GM12878 (cell line): ENCODE measurements at regions not wholly inside any gene's neighbourhood (a gene's known extent, or its start where the extent isn't known, plus 50 kb on each side); places are given as distances from the start of the nearest gene placed in this dataset.

Experiments
- ATAC-seq: fragments of 200-7000 bp; cut with Tn5 transposase; 3 replicates; pipeline ENCODE4 v1.9.1; 2020; ENCODE audit warnings: mild to moderate bottlenecking, moderate library complexity
- BruUV-seq: library from RNA; stranded (reverse); fragments of 400-500 nt; replicated peaks from 2 replicates; lab custom pipeline; 2021; lab: Mats Ljungman, UMichigan
- CTCF ChIA-PET: fragments of 300-600 bp; sonication (Branson Sonifier 250); formaldehyde crosslinking; extraction: SDS; loops from one replicate; lab custom pipeline; 2021; ENCODE audit warnings: inconsistent platforms; lab: Yijun Ruan, JAX
- POLR2A ChIA-PET: fragments of 350-600 bp; formaldehyde crosslinking; extraction: SDS; loops from one replicate; lab custom pipeline; 2021; ENCODE audit warnings: inconsistent platforms; lab: Charles Lee
- RAD21 ChIA-PET: fragments of 300-600 bp; sonication (Branson Sonifier 250); formaldehyde crosslinking; loops from one replicate; lab custom pipeline; 2023; ENCODE audit warnings: antibody characterized with exemption; ENCODE audit not compliant: unreplicated experiment; lab: Charles Lee
- SMC1A ChIA-PET: fragments of 300-600 bp; sonication (Branson Sonifier 250); formaldehyde crosslinking; loops from one replicate; lab custom pipeline; 2023; ENCODE audit not compliant: unreplicated experiment, uncharacterized antibody; lab: Charles Lee
- DNase-seq: peaks from one replicate; pipeline ENCODE4 v3.0.0-alpha.2; 2011; ENCODE audit warnings: low read depth, low spot score
- FAIRE-seq: peaks from 3 replicates; lab custom pipeline; 2011; peaks lifted over from hg19 to GRCh38; lab: Jason Lieb, UNC
- H2AFZ ChIP-seq: 2 replicates; pipeline ENCODE4 v1.6.0; 2011; ENCODE audit warnings: low read depth, low read length, control low read depth; ENCODE audit not compliant: control insufficient read depth
- H3K27ac ChIP-seq: 2 replicates; pipeline ENCODE4 v1.5.1; 2011; ENCODE audit warnings: control low read depth; ENCODE audit not compliant: control insufficient read depth, insufficient read depth
- H3K27me3 ChIP-seq, 2 experiments: replicated peaks in 1 of 2; 2 replicates each; pipeline versions ENCODE4 v1.6.0 to v1.6.1; 2011; ENCODE audit warnings: low read length in 1 of 2; ENCODE audit not compliant: control insufficient read depth in 2 of 2, insufficient read depth in 2 of 2
- H3K36me3 ChIP-seq, 2 experiments: 2 replicates each; pipeline ENCODE4 v1.5.1; 2011; ENCODE audit warnings: low read length in 1 of 2; ENCODE audit not compliant: control insufficient read depth in 2 of 2, insufficient read depth in 2 of 2
- H3K4me1 ChIP-seq: 2 replicates; pipeline ENCODE4 v1.6.1; 2011; ENCODE audit warnings: mild to moderate bottlenecking, low read length, moderate library complexity, mixed read lengths; ENCODE audit not compliant: control insufficient read depth, insufficient read depth
- H3K4me2 ChIP-seq: 2 replicates; pipeline ENCODE4 v1.6.0; 2011; ENCODE audit warnings: control low read depth; ENCODE audit not compliant: control insufficient read depth, insufficient read depth
- H3K4me3 ChIP-seq: fragments of 200-600 bp; sonication (generic); 2 replicates; pipeline ENCODE4 v1.5.1; 2016
- H3K79me2 ChIP-seq: 2 replicates; pipeline ENCODE4 v1.6.0; 2011; ENCODE audit warnings: low read length; ENCODE audit not compliant: control insufficient read depth, insufficient read depth
- H3K9ac ChIP-seq: 2 replicates; pipeline ENCODE4 v1.8.0; 2011; ENCODE audit warnings: low read length, control low read depth, mixed read lengths; ENCODE audit not compliant: control insufficient read depth, insufficient read depth
- H3K9me3 ChIP-seq: replicated peaks from 3 replicates; pipeline ENCODE4 v1.5.1; 2011; ENCODE audit warnings: mild to moderate bottlenecking, low read length; ENCODE audit not compliant: control insufficient read depth, insufficient read depth
- H4K20me1 ChIP-seq: 2 replicates; pipeline ENCODE4 v1.6.0; 2011; ENCODE audit not compliant: control insufficient read depth, insufficient read depth
- BACH1 ChIP-seq: fragments of 450-650 bp; IDR thresholded peaks from 2 replicates; pipeline ENCODE4 v1.6.1; 2017; ENCODE audit warnings: mild to moderate bottlenecking, borderline replicate concordance
- BMI1 ChIP-seq: fragments of 450-650 bp; IDR thresholded peaks from 2 replicates; pipeline ENCODE4 v1.6.1; 2016; ENCODE audit warnings: mild to moderate bottlenecking, moderate library complexity, borderline replicate concordance
- CEBPB ChIP-seq, 2 experiments: fragments of 150-350 bp in 1 of 2; IDR thresholded peaks; 2 replicates each; pipeline ENCODE4 v1.6.1; 2012 to 2014; ENCODE audit warnings: low read depth in 2 of 2, low read length in 2 of 2, borderline replicate concordance in 1 of 2, inconsistent platforms in 1 of 2
- E2F8 ChIP-seq: fragments of 450-650 bp; IDR thresholded peaks from 2 replicates; pipeline ENCODE4 v1.6.1; 2018; ENCODE audit warnings: mild to moderate bottlenecking, low read depth, moderate library complexity; ENCODE audit not compliant: partially characterized antibody
- FOXM1 ChIP-seq: IDR thresholded peaks from 2 replicates; pipeline ENCODE4 v1.6.1; 2012; ENCODE audit warnings: low read depth, mild to moderate bottlenecking, inconsistent platforms, low read length, moderate library complexity
- MXI1 ChIP-seq: fragments of 150-350 bp; IDR thresholded peaks from 2 replicates; pipeline ENCODE4 v1.6.1; 2011; ENCODE audit warnings: low read depth, mild to moderate bottlenecking, inconsistent platforms, low read length, improper control_type of control experiment
- RCOR1 ChIP-seq: conservative IDR thresholded peaks from 2 replicates; pipeline ENCODE4 v1.6.1; 2012; ENCODE audit warnings: low read depth, low read length, improper control_type of control experiment
- SIN3A ChIP-seq: IDR thresholded peaks from 2 replicates; pipeline ENCODE4 v1.6.1; 2012; ENCODE audit warnings: low read depth, low read length, improper control_type of control experiment
- SRF ChIP-seq, 2 experiments: IDR thresholded peaks; 2 replicates each; pipeline ENCODE4 v1.6.1; 2011; ENCODE audit warnings: low read depth in 2 of 2, low read length in 2 of 2, mild to moderate bottlenecking in 1 of 2, moderate library complexity in 1 of 2
- STAT1 ChIP-seq: fragments of 450-650 bp; conservative IDR thresholded peaks from 2 replicates; pipeline ENCODE4 v1.6.1; 2014; ENCODE audit warnings: antibody characterized with exemption, mild to moderate bottlenecking
- WRNIP1 ChIP-seq: IDR thresholded peaks from 2 replicates; pipeline ENCODE4 v1.6.1; 2011; ENCODE audit warnings: low read depth, low read length, improper control_type of control experiment, borderline replicate concordance
- ZNF274 ChIP-seq: IDR thresholded peaks from one replicate; pipeline ENCODE4 v1.8.0; 2011; ENCODE audit not compliant: insufficient read length, insufficient read depth
- ZNF622 ChIP-seq: fragments of 450-650 bp; IDR thresholded peaks from 2 replicates; pipeline ENCODE4 v1.6.1; 2017; ENCODE audit warnings: mild to moderate bottlenecking, inconsistent platforms
- WGBS: methylation state at CpG from one replicate; pipeline ENCODE4 v1.1.6; 2016; ENCODE audit warnings: low lambda C conversion rate; ENCODE audit not compliant: insufficient replicate concordance, insufficient coverage; ENCODE audit errors: missing lambda C conversion rate; 5-methylcytosine and 5-hydroxymethylcytosine counted together
- in situ Hi-C: fragments of 300-500 bp; cut with MboI; formaldehyde crosslinking; loops from 9 replicates; pipeline ENCODE4 v1.14.3; 2018; ENCODE audit warnings: mixed read lengths
- intact Hi-C: fragments of 100-400 bp; cut with micrococcal nuclease; formaldehyde crosslinking; loops from one replicate; pipeline ENCODE4 v1.14.2; 2022; ENCODE audit not compliant: unreplicated experiment
- TF ChIP-seq, protein P1 (sequence below): IDR thresholded peaks from 2 replicates; pipeline ENCODE4 v1.6.1; 2011; ENCODE audit warnings: mild to moderate bottlenecking, low read depth, low read length, moderate library complexity; ENCODE audit not compliant: insufficient replicate concordance

GRCh38 chr19:30678168-30678567 lies 306.0 kb downstream of the ZNF536 start:
- intact Hi-C loops = no loop called here
- no peak overlapping the region for H3K27ac ChIP-seq
- no peaks in the 10 kb centered on the region for H3K9me3 ChIP-seq
- DNase-seq (no peak), ATAC-seq (no peak), FAIRE-seq (no peak)
- no peak overlapping the region for H3K4me2 ChIP-seq
- H4K20me1 ChIP-seq = no peaks in the 10 kb centered on the region
- 8% methylated on average over 10 of the region's 10 CpGs for WGBS
- RAD21 ChIA-PET = no interaction called here
- POLR2A ChIA-PET = no interaction called here
- SMC1A ChIA-PET = no interaction called here
- CTCF ChIA-PET = interaction anchor here (1.1 to 2.5 kb wide), 4 partner anchors 8 to 12 kb away, joined by 3 to 10 read pairs (median 4); no protein-coding TSS in a partner anchor
- no peak overlapping the region for H3K4me3 ChIP-seq
- BruUV-seq = no TSS peak
- in situ Hi-C loops = loop anchor here (5.0 kb wide), 1 partner anchor 1554 kb away; no protein-coding TSS in a partner anchor
- H2AFZ ChIP-seq = no peak overlapping the region
- no peaks in the 10 kb centered on the region for H3K36me3 ChIP-seq
- no peaks in the 10 kb centered on the region for H3K4me1 ChIP-seq
- TF ChIP-seq CEBPB (IDR thresholded peaks at IDR 0.05; ENCODE audit: borderline replicate concordance in 1 of 2, low read depth in 2 of 2, low read length in 2 of 2) (no peak), MXI1 (no peak), BACH1 (no peak), RCOR1 (no peak), ZNF274 (no peak)
- TF ChIP-seq, protein P1, sequence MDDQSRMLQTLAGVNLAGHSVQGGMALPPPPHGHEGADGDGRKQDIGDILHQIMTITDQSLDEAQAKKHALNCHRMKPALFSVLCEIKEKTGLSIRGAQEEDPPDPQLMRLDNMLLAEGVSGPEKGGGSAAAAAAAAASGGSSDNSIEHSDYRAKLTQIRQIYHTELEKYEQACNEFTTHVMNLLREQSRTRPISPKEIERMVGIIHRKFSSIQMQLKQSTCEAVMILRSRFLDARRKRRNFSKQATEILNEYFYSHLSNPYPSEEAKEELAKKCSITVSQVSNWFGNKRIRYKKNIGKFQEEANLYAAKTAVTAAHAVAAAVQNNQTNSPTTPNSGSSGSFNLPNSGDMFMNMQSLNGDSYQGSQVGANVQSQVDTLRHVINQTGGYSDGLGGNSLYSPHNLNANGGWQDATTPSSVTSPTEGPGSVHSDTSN = no peak
- H3K9ac ChIP-seq = no peak overlapping the region
- H3K79me2 ChIP-seq = no peaks in the 10 kb centered on the region
- no peaks in the 10 kb centered on the region for H3K27me3 ChIP-seq

DNA sequence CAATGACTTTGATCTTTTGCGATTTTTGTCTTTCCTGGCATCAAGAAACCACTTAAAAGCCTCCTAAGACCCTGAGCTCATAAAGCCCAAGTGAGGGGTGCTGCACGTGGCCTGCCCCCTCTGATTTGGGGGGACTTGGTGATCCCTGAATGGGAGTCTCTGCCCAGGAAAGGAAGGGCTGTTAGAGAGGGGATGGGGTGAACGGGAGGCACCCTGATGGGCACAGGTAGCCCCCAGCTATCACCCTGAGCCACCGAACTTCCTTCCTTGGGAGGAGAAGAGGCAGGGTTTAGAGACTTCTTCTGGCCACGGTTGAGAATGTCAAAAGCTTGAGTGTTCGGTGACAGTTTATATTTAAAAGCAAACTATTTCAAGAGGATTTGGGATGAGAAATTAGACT lies 305.5 kb downstream of the ZNF536 start:
- H3K4me3 ChIP-seq = no peak overlapping the region
- H3K79me2 ChIP-seq = no peaks in the 10 kb centered on the region
- BruUV-seq = no TSS peak
- H3K4me2 ChIP-seq = no peak overlapping the region
- no peaks in the 10 kb centered on the region for H3K4me1 ChIP-seq
- ChIA-PET SMC1A (interaction anchor here (0.6 kb wide), 1 partner anchor 480 kb away, joined by 4 read pairs; no protein-coding TSS in a partner anchor), RAD21 (no interaction called here), CTCF (interaction anchor here (1.1 to 2.5 kb wide), 3 partner anchors 7 to 11 kb away, joined by 3 to 10 read pairs (median 4); no protein-coding TSS in a partner anchor), POLR2A (no interaction called here)
- 0% methylated on average over 6 of the region's 6 CpGs for WGBS
- ATAC-seq (no peak), DNase-seq (no peak), FAIRE-seq (no peak)
- H3K36me3 ChIP-seq = no peaks in the 10 kb centered on the region
- no peak overlapping the region for H3K27ac ChIP-seq
- in situ Hi-C loops = loop anchor here (5.0 kb wide), 1 partner anchor 1555 kb away; no protein-coding TSS in a partner anchor
- no peaks in the 10 kb centered on the region for H3K9me3 ChIP-seq
- H4K20me1 ChIP-seq = no peaks in the 10 kb centered on the region
- no peak overlapping the region for H2AFZ ChIP-seq
- no peaks in the 10 kb centered on the region for H3K27me3 ChIP-seq
- intact Hi-C loops = no loop called here
- H3K9ac ChIP-seq = no peak overlapping the region
- TF ChIP-seq FOXM1 = no peak
- TF ChIP-seq SRF (IDR thresholded peaks at IDR 0.05; ENCODE audit: low read depth in 2 of 2, low read length in 2 of 2) = no peak
- no peak for TF ChIP-seq WRNIP1
- TF ChIP-seq STAT1 = no peak
- TF ChIP-seq ZNF622 = no peak
- no peak for TF ChIP-seq BMI1
- TF ChIP-seq SIN3A = no peak
- no peak for TF ChIP-seq E2F8
